H1 (cell line): ENCODE measurements at regions not wholly inside any gene's neighbourhood (a gene's known extent, or its start where the extent isn't known, plus 50 kb on each side); places are given as distances from the start of the nearest gene placed in this dataset.
"Not testable (repeated sequence)": the region's sequence is repeated elsewhere in the genome, so short reads cannot be mapped to it uniquely, and the experiment has no call there.

ENCODE experiments used
- BRCA1 ChIP-seq: IDR thresholded peaks from 2 replicates; pipeline ENCODE4 v1.6.1; 2012; ENCODE audit warnings: low read depth, low read length, improper control_type of control experiment
- GABPA ChIP-seq: IDR thresholded peaks from 2 replicates; pipeline ENCODE4 v1.6.1; 2011; ENCODE audit warnings: mild to moderate bottlenecking, low read length, moderate library complexity, borderline replicate concordance; ENCODE audit not compliant: insufficient read depth
- POLR2A ChIP-seq, 2 experiments: IDR thresholded peaks; 1 replicate in 1 of 2; 2 replicates in 1 of 2; pipeline ENCODE4 v1.6.1; 2011; ENCODE audit warnings: low read depth in 2 of 2, low read length in 2 of 2, mild to moderate bottlenecking in 2 of 2; ENCODE audit errors: control extremely low read depth in 1 of 2
- ZNF274 ChIP-seq: IDR thresholded peaks from 2 replicates; pipeline ENCODE4 v1.7.0; 2012; ENCODE audit warnings: low read length, borderline replicate concordance; ENCODE audit errors: extremely low read depth

DNA sequence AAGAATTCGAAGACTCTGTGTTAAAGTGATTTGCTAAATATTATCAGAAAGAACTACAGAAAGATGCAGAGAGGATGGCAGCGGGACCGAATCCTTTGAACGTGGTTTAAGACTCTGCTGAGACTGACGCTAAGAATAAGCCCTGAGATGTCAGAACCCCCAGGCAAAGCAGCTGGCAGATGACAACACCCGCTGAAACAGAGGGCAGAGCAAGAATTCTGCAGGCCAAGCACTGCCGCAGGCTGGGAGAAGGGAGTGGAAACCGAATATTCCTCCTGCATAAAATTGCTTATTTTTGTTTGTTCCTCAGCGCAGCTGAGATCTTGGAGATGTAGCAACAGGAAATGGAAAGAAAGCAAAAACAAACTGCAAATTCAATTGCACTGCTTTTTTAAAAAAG is 153.3 kb downstream of the ADRA2C start:
- not testable (repeated sequence) for TF ChIP-seq POLR2A (IDR thresholded peaks at IDR 0.05; ENCODE audit: control extremely low read depth in 1 of 2, low read depth in 2 of 2, low read length in 2 of 2); BRCA1; ZNF274; GABPA
